ENCODE measurements at regions not wholly inside any gene's neighbourhood (a gene's known extent, or its start where the extent isn't known, plus 50 kb on each side); places are given as distances from the start of the nearest gene placed in this dataset.

GRCh38 chr2:21453723-21454450 is 330.1 kb downstream of the TDRD15 start:
- H3K27ac ChIP-seq: no peak overlapping the region
- H3K4me3 ChIP-seq: no peak overlapping the region
- DNase-seq (ENCODE audit: low read depth in 1 of 2, low spot score in 1 of 2) (no peak), FAIRE-seq (no peak), ATAC-seq (no peak)
- TF ChIP-seq ZNF302 (CRISPR knock-in tag; IDR thresholded peaks at IDR 0.05): no peak
- TF ChIP-seq JUNB (IDR thresholded peaks at IDR 0.05): no peak
- TF ChIP-seq SREBF2 (IDR thresholded peaks at IDR 0.05): no peak
- TF ChIP-seq HEYL (CRISPR knock-in tag; IDR thresholded peaks at IDR 0.05): no peak
- TF ChIP-seq PHF8 (IDR thresholded peaks at IDR 0.05; ENCODE audit: borderline replicate concordance, low read depth): no peak
- TF ChIP-seq RCOR1 (IDR thresholded peaks at IDR 0.05; ENCODE audit: low read depth, low read length): no peak
- no peak for TF ChIP-seq POLR2A (IDR thresholded peaks at IDR 0.05; ENCODE audit: low read length)
- TF ChIP-seq CTCF (IDR thresholded peaks at IDR 0.05): no peak
- TF ChIP-seq ESRRA (IDR thresholded peaks at IDR 0.05; ENCODE audit: borderline replicate concordance, low read length): no peak
- no peak for TF ChIP-seq HMGXB4 (CRISPR knock-in tag; IDR thresholded peaks at IDR 0.05; ENCODE audit: borderline replicate concordance)
- TF ChIP-seq ZSCAN20 (CRISPR knock-in tag; IDR thresholded peaks at IDR 0.05): no peak
- TF ChIP-seq CBX2 (IDR thresholded peaks at IDR 0.05; ENCODE audit: borderline replicate concordance, low read depth): no peak
- TF ChIP-seq TP53 (CRISPR knock-in tag; IDR thresholded peaks at IDR 0.05): no peak
- no peak for TF ChIP-seq FOXS1 (CRISPR knock-in tag; IDR thresholded peaks at IDR 0.05)
- H3K9me3 ChIP-seq: 0 out of 3 replicates have a peak, but pooled peaks cover 2% of the 10 kb centered on the region
- CTCF ChIA-PET: no interaction called here
- POLR2A ChIA-PET: no interaction called here
- H3K4me1 ChIP-seq: no peaks in the 10 kb centered on the region
- WGBS (ENCODE audit: missing lambda C conversion rate): 2% methylated on average over 8 of the region's 8 CpGs
- no peak overlapping the region for H3K4me2 ChIP-seq

- no peak for TF ChIP-seq PBX3 (IDR thresholded peaks at IDR 0.05)
- no peak for TF ChIP-seq ESRRA (IDR thresholded peaks at IDR 0.05; ENCODE audit: borderline replicate concordance, low read length)
- Histone ChIP-seq H3K4me3 (no peak overlapping the region), H3K9me3 (0 out of 3 replicates have a peak, but pooled peaks cover 2% of the 10 kb centered on the region), H3K4me1 (no peaks in the 10 kb centered on the region), H3K4me2 (no peak overlapping the region), H3K27ac (no peak overlapping the region)
- no peak for ATAC-seq
- CTCF ChIA-PET: no interaction called here
- FAIRE-seq: no peak
- whole genome bisulfite sequencing (ENCODE audit: missing lambda C conversion rate): 0% methylated on average over 2 of the region's 2 CpGs
- POLR2A ChIA-PET: no interaction called here
- no peak for DNase-seq (ENCODE audit: low read depth in 1 of 2, low spot score in 1 of 2)
Measured at GRCh38 chr2:21454839-21455238, 331.1 kb downstream of the TDRD15 start.

- TF ChIP-seq PHF8 (IDR thresholded peaks at IDR 0.05; ENCODE audit: borderline replicate concordance, low read depth) (no peak), TP53 (CRISPR knock-in tag; IDR thresholded peaks at IDR 0.05) (no peak), RFX5 (IDR thresholded peaks at IDR 0.05) (no peak), JUNB (IDR thresholded peaks at IDR 0.05) (no peak), FOXS1 (CRISPR knock-in tag; IDR thresholded peaks at IDR 0.05) (no peak), CBX8 (IDR thresholded peaks at IDR 0.05) (no peak), MAFK (IDR thresholded peaks at IDR 0.05; ENCODE audit: partially characterized antibody) (no peak), HMGXB4 (CRISPR knock-in tag; IDR thresholded peaks at IDR 0.05; ENCODE audit: borderline replicate concordance) (no peak), E2F6 (IDR thresholded peaks at IDR 0.05; ENCODE audit: borderline replicate concordance, low read depth) (no peak), SREBF2 (IDR thresholded peaks at IDR 0.05) (no peak), HEYL (CRISPR knock-in tag; IDR thresholded peaks at IDR 0.05) (no peak), NPAS2 (CRISPR knock-in tag; IDR thresholded peaks at IDR 0.05; ENCODE audit: borderline replicate concordance) (no peak), HES2 (IDR thresholded peaks at IDR 0.05) (no peak), CHD4 (IDR thresholded peaks at IDR 0.05; ENCODE audit: borderline replicate concordance) (no peak), ESRRA (IDR thresholded peaks at IDR 0.05; ENCODE audit: borderline replicate concordance, low read length) (no peak), MAZ (IDR thresholded peaks at IDR 0.05; ENCODE audit: borderline replicate concordance, low read depth, low read length) (no peak), ATOH8 (CRISPR knock-in tag; IDR thresholded peaks at IDR 0.05; ENCODE audit: low read depth) (no peak)
- POLR2A ChIA-PET: no interaction called here
Measured at GRCh38 chr2:21461754-21462240, 338.0 kb downstream of the TDRD15 start.

More at GRCh38 chr2:21461754-21462240, 338.0 kb downstream of the TDRD15 start:
- H3K27ac ChIP-seq: no peak overlapping the region
- no peak overlapping the region for H3K4me3 ChIP-seq
- no peak for DNase-seq (ENCODE audit: low read depth in 1 of 2, low spot score in 1 of 2)
- CTCF ChIA-PET: no interaction called here
- 0 out of 3 replicates have a peak, but pooled peaks cover 3% of the 10 kb centered on the region for H3K9me3 ChIP-seq
- no peak overlapping the region for H3K4me2 ChIP-seq
- ATAC-seq: no peak
- FAIRE-seq: no peak
- 0% methylated on average over 3 of the region's 3 CpGs for WGBS (ENCODE audit: missing lambda C conversion rate)
- H3K4me1 ChIP-seq: no peaks in the 10 kb centered on the region
